ENCODE measurements at regions not wholly inside any gene's neighbourhood (a gene's known extent, or its start where the extent isn't known, plus 50 kb on each side); places are given as distances from the start of the nearest gene placed in this dataset.

DNA sequence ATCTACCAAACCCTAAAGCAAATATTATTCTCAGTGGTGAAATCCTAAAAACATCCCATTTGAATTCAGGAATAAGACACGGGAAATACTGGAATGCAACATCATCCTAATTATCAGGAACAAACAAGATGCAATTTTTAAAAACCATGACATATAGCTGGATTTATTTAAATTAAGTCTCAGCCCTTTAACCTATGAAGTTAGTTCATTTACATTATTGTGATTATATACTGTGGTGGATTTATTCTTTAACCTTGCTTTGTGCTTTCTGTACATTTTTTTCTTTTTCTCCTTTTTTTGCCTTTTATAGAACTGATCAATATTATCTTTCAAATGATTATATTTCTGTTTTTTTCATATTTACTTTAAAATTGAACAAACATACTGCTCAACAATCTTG lies 59.8 kb upstream of the ARMC2 start:
- no peak for DNase-seq (ENCODE audit: low spot score)
- TF ChIP-seq, protein P1, sequence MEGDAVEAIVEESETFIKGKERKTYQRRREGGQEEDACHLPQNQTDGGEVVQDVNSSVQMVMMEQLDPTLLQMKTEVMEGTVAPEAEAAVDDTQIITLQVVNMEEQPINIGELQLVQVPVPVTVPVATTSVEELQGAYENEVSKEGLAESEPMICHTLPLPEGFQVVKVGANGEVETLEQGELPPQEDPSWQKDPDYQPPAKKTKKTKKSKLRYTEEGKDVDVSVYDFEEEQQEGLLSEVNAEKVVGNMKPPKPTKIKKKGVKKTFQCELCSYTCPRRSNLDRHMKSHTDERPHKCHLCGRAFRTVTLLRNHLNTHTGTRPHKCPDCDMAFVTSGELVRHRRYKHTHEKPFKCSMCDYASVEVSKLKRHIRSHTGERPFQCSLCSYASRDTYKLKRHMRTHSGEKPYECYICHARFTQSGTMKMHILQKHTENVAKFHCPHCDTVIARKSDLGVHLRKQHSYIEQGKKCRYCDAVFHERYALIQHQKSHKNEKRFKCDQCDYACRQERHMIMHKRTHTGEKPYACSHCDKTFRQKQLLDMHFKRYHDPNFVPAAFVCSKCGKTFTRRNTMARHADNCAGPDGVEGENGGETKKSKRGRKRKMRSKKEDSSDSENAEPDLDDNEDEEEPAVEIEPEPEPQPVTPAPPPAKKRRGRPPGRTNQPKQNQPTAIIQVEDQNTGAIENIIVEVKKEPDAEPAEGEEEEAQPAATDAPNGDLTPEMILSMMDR (IDR thresholded peaks at IDR 0.05): no peak
- Histone ChIP-seq H3K4me3 (no peak overlapping the region), H3K27ac (no peak overlapping the region)

DNA sequence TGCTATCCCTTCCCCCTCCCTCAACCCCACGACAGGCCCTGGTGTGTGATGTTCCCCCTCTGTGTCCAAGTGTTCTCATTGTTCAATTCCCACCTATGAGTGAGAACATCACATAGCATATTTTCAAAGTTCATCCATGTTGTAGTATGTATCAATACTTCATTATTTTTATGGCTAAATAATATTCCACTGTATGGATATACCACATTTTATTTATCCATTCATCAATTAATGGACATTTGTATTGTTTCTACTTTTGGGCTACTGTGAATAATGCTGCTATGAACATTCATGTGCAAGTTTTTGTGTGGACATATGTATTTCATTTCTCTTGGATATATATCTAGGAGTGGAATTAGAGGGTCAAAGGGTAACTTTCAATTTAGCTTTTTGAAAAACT lies 58.7 kb upstream of the ARMC2 start:
- Histone ChIP-seq H3K4me3 (no peak overlapping the region), H3K27ac (no peak overlapping the region)
- no peak for DNase-seq (ENCODE audit: low spot score)
- TF ChIP-seq, protein P1 (IDR thresholded peaks at IDR 0.05): no peak

DNA sequence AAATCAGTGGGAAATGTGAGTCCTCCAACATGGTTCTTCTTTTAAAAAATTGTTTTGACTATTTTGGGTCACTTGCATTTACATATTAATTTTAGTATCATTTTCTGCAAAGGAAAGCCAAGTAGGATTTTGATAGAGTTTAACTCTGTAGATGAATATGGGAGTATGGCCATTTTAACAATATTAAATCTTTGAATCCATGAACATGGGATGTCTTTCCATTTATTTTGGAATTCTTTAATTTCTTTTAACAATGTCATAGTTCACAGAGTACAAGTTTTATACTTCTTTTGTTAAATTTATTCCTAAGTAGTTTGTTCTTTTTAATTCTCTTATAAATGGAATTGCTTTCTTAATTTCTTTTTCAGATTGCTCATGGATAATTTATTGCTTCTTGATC lies 56.5 kb upstream of the ARMC2 start:
- DNase-seq (ENCODE audit: low spot score): no peak

DNA sequence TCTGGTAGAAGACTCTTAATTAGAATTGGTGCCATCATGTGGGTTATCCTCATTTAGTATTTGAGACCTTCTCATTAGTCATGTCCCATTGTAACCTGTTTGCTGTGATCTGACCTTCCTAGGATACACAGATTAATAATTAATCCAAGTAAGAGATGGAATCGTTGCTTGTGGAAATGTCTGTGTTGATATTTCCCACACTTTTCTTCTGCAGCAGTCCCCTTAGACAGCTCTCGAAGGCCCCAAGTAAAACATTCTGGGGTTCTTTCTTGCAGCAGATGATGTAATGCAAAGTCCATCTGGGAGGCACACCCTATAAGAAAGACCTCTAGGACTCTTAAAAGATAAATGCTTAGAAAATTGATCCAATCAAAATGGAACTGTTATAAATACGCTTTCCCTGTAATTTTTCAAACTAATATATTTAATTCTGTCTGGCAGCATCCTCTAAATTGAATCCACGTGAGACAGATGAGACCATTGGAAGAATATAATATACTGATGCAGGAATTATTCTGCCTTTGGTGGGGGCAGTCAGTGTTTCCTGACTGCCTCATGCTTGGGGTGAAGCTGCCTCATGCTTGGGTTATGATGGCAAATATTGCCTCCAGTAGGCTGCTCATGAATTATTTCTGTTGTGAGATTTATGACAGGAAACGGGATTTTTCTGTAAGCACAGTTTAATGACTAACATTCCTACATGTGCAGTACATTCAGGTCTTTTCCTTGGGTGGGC lies 54.5 kb upstream of the ARMC2 start:
- Histone ChIP-seq H3K4me3 (no peak overlapping the region), H3K27ac (no peak overlapping the region)
- no peak for DNase-seq (ENCODE audit: low spot score)
- TF ChIP-seq, protein P1 (IDR thresholded peaks at IDR 0.05): no peak

More for the DNA sequence above, 56.5 kb upstream of the ARMC2 start:
- TF ChIP-seq, protein P1 (IDR thresholded peaks at IDR 0.05): no peak
- Histone ChIP-seq H3K4me3 (no peak overlapping the region), H3K27ac (no peak overlapping the region)

DNA sequence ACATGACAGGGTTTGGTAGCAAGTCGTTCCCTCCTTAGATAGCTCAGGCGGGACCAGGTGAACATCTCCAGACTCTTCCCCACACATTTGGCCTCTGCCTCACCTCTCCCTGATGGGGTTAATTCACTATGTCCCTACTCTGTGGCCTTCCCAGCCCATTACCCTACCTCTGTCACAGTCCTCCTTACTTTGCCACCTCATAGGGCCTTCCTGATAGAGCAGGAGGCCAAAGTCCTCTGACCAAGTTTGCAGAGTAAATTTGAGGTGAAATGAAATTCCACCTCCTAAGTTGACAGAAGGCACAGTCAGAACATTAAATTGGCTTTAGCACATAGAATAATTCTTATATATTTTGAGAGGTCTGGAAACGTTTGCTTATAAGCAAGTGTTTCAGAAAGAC lies 53.1 kb upstream of the ARMC2 start:
- no peak overlapping the region for H3K4me3 ChIP-seq
- no peak for DNase-seq (ENCODE audit: low spot score)
- H3K27ac ChIP-seq: no peak overlapping the region
- TF ChIP-seq, protein P1 (IDR thresholded peaks at IDR 0.05): no peak

DNA sequence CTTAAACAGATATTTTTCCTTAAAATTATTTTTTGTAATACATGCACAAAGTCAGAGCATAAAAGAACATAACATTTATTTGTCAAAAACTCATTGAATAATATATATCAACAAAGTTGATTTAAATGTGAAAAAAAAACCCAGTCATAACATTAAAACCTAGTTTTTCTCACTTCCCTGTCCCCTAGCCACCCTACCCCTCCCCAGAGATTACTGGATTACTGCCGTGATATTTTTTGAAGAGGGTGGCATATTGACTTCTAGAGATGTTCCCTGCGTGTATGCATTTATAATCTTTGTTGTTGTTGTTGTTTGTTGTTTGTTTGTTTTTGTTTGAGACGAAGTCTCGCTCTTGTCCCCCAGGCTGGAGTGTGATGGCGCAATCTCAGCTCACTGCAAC lies 52.4 kb upstream of the ARMC2 start:
- TF ChIP-seq, protein P1 (IDR thresholded peaks at IDR 0.05): no peak
- DNase-seq (ENCODE audit: low spot score): no peak
- H3K27ac ChIP-seq: no peak overlapping the region
- H3K4me3 ChIP-seq: no peak overlapping the region

DNA sequence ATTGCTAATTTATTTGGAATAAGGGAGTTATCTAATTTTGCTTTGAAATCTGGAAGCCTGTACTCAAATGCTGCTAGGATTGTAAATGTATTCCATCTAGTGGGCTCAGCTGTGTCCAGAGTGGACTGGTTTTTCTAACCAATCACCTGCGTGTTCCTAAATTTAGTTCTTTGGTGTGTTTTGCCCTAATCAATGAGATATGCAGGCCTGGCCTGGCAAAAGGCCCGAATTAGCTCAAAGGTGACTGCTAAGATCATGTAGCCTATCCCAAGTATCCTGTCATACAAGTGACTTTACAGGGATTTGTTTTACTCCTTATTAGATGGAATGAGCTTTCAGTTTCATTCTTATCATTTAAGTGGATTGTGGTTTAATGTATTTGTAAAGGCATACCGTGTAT lies 51.3 kb upstream of the ARMC2 start:
- H3K4me3 ChIP-seq: no peak overlapping the region
- TF ChIP-seq, protein P1 (IDR thresholded peaks at IDR 0.05): no peak
- no peak for DNase-seq (ENCODE audit: low spot score)
- no peak overlapping the region for H3K27ac ChIP-seq

All from coronary artery (tissue), 2 donors.